HCT116 (cell line): ENCODE measurements at regions not wholly inside any gene's neighbourhood (a gene's known extent, or its start where the extent isn't known, plus 50 kb on each side); places are given as distances from the start of the nearest gene placed in this dataset.
"Not testable (repeated sequence)": the region's sequence is repeated elsewhere in the genome, so short reads cannot be mapped to it uniquely, and the experiment has no call there.

Experiments
- ATAC-seq: fragments of 200-7000 bp; cut with Tn5 transposase; 2 replicates; pipeline ENCODE4 v1.9.1; 2020; ENCODE audit warnings: mild to moderate bottlenecking, moderate library complexity
- BruUV-seq: library from RNA; stranded (reverse); fragments of 400-500 nt; replicated peaks from 2 replicates; lab custom pipeline; 2021; lab: Mats Ljungman, UMichigan
- CTCF ChIA-PET: fragments of 300-600 bp; sonication (Branson Sonifier 250); formaldehyde crosslinking; loops from one replicate; lab custom pipeline; 2021; ENCODE audit warnings: antibody characterized with exemption; lab: Charles Lee
- POLR2A ChIA-PET: fragments of 300-600, 350-600 bp; sonication (Branson Sonifier 250); formaldehyde crosslinking; loops from one replicate; lab custom pipeline; 2021; ENCODE audit warnings: antibody characterized with exemption; lab: Charles Lee
- RAD21 ChIA-PET, 2 experiments: fragments of 300-600 bp; sonication (Branson Sonifier 250); formaldehyde crosslinking; loops; one replicate each; lab custom pipeline; 2023; ENCODE audit warnings: low total read pairs in 2 of 2; ENCODE audit not compliant: uncharacterized antibody in 2 of 2, unreplicated experiment in 2 of 2, low non-redundant PET in 1 of 2; lab: Charles Lee
- DNase-seq: peaks from one replicate; pipeline ENCODE4 v3.0.0-alpha.2; 2010; ENCODE audit warnings: low read depth, low spot score
- H2AFZ ChIP-seq: fragments of 200-600 bp; shearing (Covaris generic), sonication (generic); 2 replicates; pipeline ENCODE4 v1.6.1; 2017; ENCODE audit warnings: low read depth, mixed run types, mixed read lengths, antibody characterized with exemption, low read length; ENCODE audit not compliant: poor library complexity, severe bottlenecking
- H3K27ac ChIP-seq: 2 replicates; pipeline ENCODE4 v1.5.1; 2012; ENCODE audit warnings: low read depth, low read length
- H3K27me3 ChIP-seq: fragments of 200-600 bp; sonication (generic); 2 replicates; pipeline ENCODE4 v1.6.1; 2016; ENCODE audit warnings: mixed run types, low read length, mixed read lengths; ENCODE audit not compliant: insufficient read depth
- H3K36me3 ChIP-seq, 2 experiments: fragments of 200-500 bp in 1 of 2; fragments of 200-600 bp in 1 of 2; sonication (Bioruptor generic) in 1 of 2; sonication (generic) in 1 of 2; 2 replicates each; pipeline versions ENCODE4 v1.5.1 to v1.6.1; 2014 to 2016; ENCODE audit warnings: low read length in 2 of 2, inconsistent platforms in 1 of 2, mixed read lengths in 1 of 2, mixed run types in 1 of 2; ENCODE audit not compliant: insufficient read depth in 2 of 2, control insufficient read depth in 1 of 2
- H3K4me1 ChIP-seq, 2 experiments: fragments of 200-600 bp in 1 of 2; sonication (generic) in 1 of 2; 2 replicates each; pipeline versions ENCODE4 v1.5.1 to v1.6.1; 2012 to 2017; ENCODE audit warnings: low read length in 2 of 2, inconsistent platforms in 1 of 2, mild to moderate bottlenecking in 1 of 2, mixed read lengths in 1 of 2, mixed run types in 1 of 2, moderate library complexity in 1 of 2; ENCODE audit not compliant: insufficient read depth in 2 of 2, control insufficient read depth in 1 of 2
- H3K4me2 ChIP-seq: fragments of 200-600 bp; sonication (generic); 2 replicates; pipeline ENCODE4 v1.6.1; 2017; ENCODE audit warnings: mixed run types, low read length, mixed read lengths
- H3K4me3 ChIP-seq, 2 experiments: fragments of 200-600 bp in 1 of 2; sonication (generic) in 1 of 2; replicated peaks in 1 of 2; 2 replicates each; pipeline ENCODE4 v1.5.1; 2011 to 2016; ENCODE audit warnings: low read length in 2 of 2, control low read depth in 1 of 2, low read depth in 1 of 2, mild to moderate bottlenecking in 1 of 2, mixed read lengths in 1 of 2, mixed run types in 1 of 2
- H3K79me2 ChIP-seq: fragments of 200-600 bp; sonication (generic); 2 replicates; pipeline ENCODE4 v1.6.1; 2017; ENCODE audit warnings: mild to moderate bottlenecking, mixed run types, low read length, moderate library complexity, mixed read lengths; ENCODE audit not compliant: insufficient read depth
- H3K9ac ChIP-seq: fragments of 200-600 bp; sonication (generic); 2 replicates; pipeline ENCODE4 v1.6.1; 2016; ENCODE audit warnings: low read length, mixed read lengths
- H3K9me2 ChIP-seq: fragments of 200-600 bp; sonication (generic), shearing (Covaris generic); 2 replicates; pipeline ENCODE4 v1.6.1; 2017; ENCODE audit warnings: mixed run types, mild to moderate bottlenecking, moderate library complexity; ENCODE audit not compliant: insufficient read depth
- H3K9me3 ChIP-seq, 2 experiments: fragments of 200-500 bp in 1 of 2; fragments of 200-600 bp in 1 of 2; sonication (Bioruptor generic) in 1 of 2; sonication (generic) in 1 of 2; 2 replicates each; pipeline ENCODE4 v1.6.1; 2014 to 2017; ENCODE audit warnings: low read length in 2 of 2, mixed read lengths in 2 of 2, inconsistent platforms in 1 of 2, low read depth in 1 of 2, mild to moderate bottlenecking in 1 of 2, mixed run types in 1 of 2, moderate library complexity in 1 of 2; ENCODE audit not compliant: control insufficient read depth in 1 of 2, insufficient read depth in 1 of 2
- H4K20me1 ChIP-seq: fragments of 200-600 bp; sonication (generic), shearing (Covaris generic); 2 replicates; pipeline ENCODE4 v1.6.1; 2017; ENCODE audit warnings: mixed run types, mild to moderate bottlenecking, moderate library complexity; ENCODE audit not compliant: insufficient read depth
- ATF3 ChIP-seq: IDR thresholded peaks from 2 replicates; pipeline ENCODE4 v1.6.1; 2012
- CBX3 ChIP-seq: IDR thresholded peaks from 2 replicates; pipeline ENCODE4 v1.6.1; 2012; ENCODE audit warnings: low read depth
- CTCF ChIP-seq, 3 experiments: fragments of 200-600 bp in 1 of 3; sonication (generic) in 1 of 3; IDR thresholded peaks in 2 of 3; conservative IDR thresholded peaks in 1 of 3; 2 replicates each; pipeline ENCODE4 v1.5.1; 2012 to 2017; ENCODE audit warnings: low read depth in 2 of 3, low read length in 2 of 3, antibody characterized with exemption in 1 of 3, borderline replicate concordance in 1 of 3, control low read depth in 1 of 3, mild to moderate bottlenecking in 1 of 3, mixed read lengths in 1 of 3, mixed run types in 1 of 3, moderate library complexity in 1 of 3; ENCODE audit not compliant: insufficient read depth in 1 of 3
- EGR1 ChIP-seq: IDR thresholded peaks from 2 replicates; pipeline ENCODE4 v1.6.1; 2012; ENCODE audit warnings: low read depth
- ELF1 ChIP-seq: IDR thresholded peaks from 2 replicates; pipeline ENCODE4 v1.6.1; 2012; ENCODE audit warnings: low read depth, borderline replicate concordance
- EZH2phosphoT487 ChIP-seq: fragments of 200-600 bp; IDR thresholded peaks from 2 replicates; pipeline ENCODE4 v1.6.1; 2018; ENCODE audit warnings: antibody characterized with exemption, borderline replicate concordance
- FOSL1 ChIP-seq: IDR thresholded peaks from 2 replicates; pipeline ENCODE4 v1.6.1; 2012; ENCODE audit warnings: low read depth
- MAX ChIP-seq: IDR thresholded peaks from 2 replicates; pipeline ENCODE4 v1.6.1; 2012
- POLR2A ChIP-seq: IDR thresholded peaks from 2 replicates; pipeline ENCODE4 v1.7.0; 2011; ENCODE audit warnings: borderline replicate concordance; ENCODE audit not compliant: insufficient read depth, insufficient read length; ENCODE audit errors: extremely low read depth
- POLR2AphosphoS5 ChIP-seq: IDR thresholded peaks from 2 replicates; pipeline ENCODE4 v1.6.1; 2011; ENCODE audit warnings: mild to moderate bottlenecking, low read depth, low read length, moderate library complexity
- RAD21 ChIP-seq: IDR thresholded peaks from 2 replicates; pipeline ENCODE4 v1.6.1; 2012; ENCODE audit warnings: low read depth, mild to moderate bottlenecking
- SRF ChIP-seq: IDR thresholded peaks from 2 replicates; pipeline ENCODE4 v1.6.1; 2012; ENCODE audit warnings: low read depth
- TCF7L2 ChIP-seq: IDR thresholded peaks from 2 replicates; pipeline ENCODE4 v1.7.0; 2011; ENCODE audit warnings: borderline replicate concordance, inconsistent platforms; ENCODE audit not compliant: insufficient read depth, insufficient read length; ENCODE audit errors: extremely low read depth
- YY1 ChIP-seq: IDR thresholded peaks from 2 replicates; pipeline ENCODE4 v1.6.1; 2011; ENCODE audit warnings: low read length, low read depth, moderate library complexity, mild to moderate bottlenecking; ENCODE audit not compliant: insufficient replicate concordance; ENCODE audit errors: extremely low read depth
- ZBTB33 ChIP-seq: IDR thresholded peaks from 2 replicates; pipeline ENCODE4 v1.6.1; 2011; ENCODE audit warnings: mild to moderate bottlenecking, low read length, moderate library complexity; ENCODE audit not compliant: insufficient replicate concordance; ENCODE audit errors: extremely low read depth
- intact Hi-C: fragments of 100-400 bp; cut with micrococcal nuclease; formaldehyde crosslinking; loops from 2 replicates; pipeline ENCODE4 v1.10.0; 2022

- TF ChIP-seq POLR2AphosphoS5 (no peak), EZH2phosphoT487 (no peak), CBX3 (no peak), ZBTB33 (no peak), FOSL1 (no peak), YY1 (no peak), ELF1 (no peak), CTCF (IDR thresholded peaks at IDR 0.05 in 2 of 3, conservative IDR thresholded peaks at IDR 0.05 in 1 of 3; ENCODE audit: borderline replicate concordance in 1 of 3, insufficient read depth in 1 of 3, low read depth in 2 of 3, low read length in 2 of 3) (no peak), RAD21 (no peak), ATF3 (no peak), SRF (no peak), POLR2A (no peak), TCF7L2 (no peak), MAX (no peak), EGR1 (no peak)
- intact Hi-C loops: no loop called here
- Histone ChIP-seq H3K4me2 (no peak overlapping the region), H3K27me3 (no peaks in the 10 kb centered on the region), H3K4me1 (no peaks in the 10 kb centered on the region), H3K36me3 (no peaks in the 10 kb centered on the region), H3K9me3 (no peaks in the 10 kb centered on the region), H3K4me3 (no peak overlapping the region), H2AFZ (no peak overlapping the region), H3K9me2 (no peaks in the 10 kb centered on the region), H3K27ac (no peak overlapping the region), H3K79me2 (no peaks in the 10 kb centered on the region), H3K9ac (no peak overlapping the region), H4K20me1 (no peaks in the 10 kb centered on the region)
- ChIA-PET CTCF (no interaction called here), POLR2A (no interaction called here), RAD21 (no interaction called here)
- DNase-seq: no peak
- ATAC-seq: no peak
- BruUV-seq: no TSS peak
These were observed 614.6 kb upstream of the SMIM31 start for GRCh38 chr4:164139291-164139690.

GRCh38 chr4:164141755-164142375, 612.1 kb upstream of the SMIM31 start:
- H3K9ac ChIP-seq, RAD21 ChIA-PET, H3K4me2 ChIP-seq, H3K79me2 ChIP-seq, BruUV-seq, H3K9me2 ChIP-seq, intact Hi-C loops, H3K36me3 ChIP-seq, CTCF ChIA-PET, H3K27me3 ChIP-seq, H3K27ac ChIP-seq, DNase-seq, H2AFZ ChIP-seq, H3K9me3 ChIP-seq, H3K4me3 ChIP-seq, H4K20me1 ChIP-seq, POLR2A ChIA-PET, ATAC-seq, H3K4me1 ChIP-seq: not testable (repeated sequence)
